ENCODE measurements at regions not wholly inside any gene's neighbourhood (a gene's known extent, or its start where the extent isn't known, plus 50 kb on each side); places are given as distances from the start of the nearest gene placed in this dataset.

DNA sequence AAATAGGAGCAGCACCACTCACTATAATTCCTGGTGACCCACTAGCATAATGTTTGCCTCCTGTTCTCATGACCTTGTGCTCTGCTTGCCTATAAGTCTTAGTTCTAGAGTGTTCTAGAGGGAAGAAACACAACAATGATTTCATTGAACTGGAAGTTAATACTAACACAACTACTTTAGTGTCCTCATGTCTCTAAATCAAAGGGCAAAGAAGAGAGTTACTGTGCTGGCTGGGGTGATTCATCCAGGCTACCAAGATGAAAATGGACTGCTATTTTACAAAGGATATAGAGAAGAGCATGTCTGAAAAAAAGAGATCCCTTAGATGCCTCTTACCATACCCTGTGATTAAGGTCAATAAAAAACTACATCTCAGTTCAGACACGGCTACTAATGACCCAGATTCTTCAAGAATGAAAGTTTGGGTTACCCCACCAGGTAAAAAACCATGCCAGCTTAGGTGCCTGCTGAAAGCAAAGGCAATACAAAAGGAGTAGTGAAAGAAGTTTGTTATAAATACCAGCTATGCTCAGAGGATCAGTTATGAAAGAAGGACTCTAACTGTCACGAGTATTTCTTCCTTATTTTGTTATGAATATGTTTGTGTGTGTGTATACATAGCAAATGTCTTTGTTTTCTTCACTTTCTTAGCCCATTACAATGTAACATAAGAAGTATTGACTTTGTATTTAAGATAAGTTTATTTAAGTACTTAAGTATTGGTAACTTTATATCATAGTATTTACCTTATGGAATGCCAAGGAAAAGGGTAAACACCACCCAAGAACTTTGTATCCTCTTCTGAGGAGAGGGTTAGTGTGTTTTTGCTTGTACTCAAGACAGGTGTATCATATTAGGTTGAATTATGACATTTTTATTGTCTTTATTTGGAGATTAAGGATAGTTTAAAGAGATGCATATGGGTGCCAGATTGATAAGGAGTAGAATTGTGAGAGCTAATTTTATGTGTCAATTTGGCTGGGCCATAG lies 314.1 kb upstream of the PTGER4 start:
- H3K9me3 ChIP-seq (ENCODE audit: low read length), result no peaks in the 10 kb centered on the region
- TF ChIP-seq, protein P1, sequence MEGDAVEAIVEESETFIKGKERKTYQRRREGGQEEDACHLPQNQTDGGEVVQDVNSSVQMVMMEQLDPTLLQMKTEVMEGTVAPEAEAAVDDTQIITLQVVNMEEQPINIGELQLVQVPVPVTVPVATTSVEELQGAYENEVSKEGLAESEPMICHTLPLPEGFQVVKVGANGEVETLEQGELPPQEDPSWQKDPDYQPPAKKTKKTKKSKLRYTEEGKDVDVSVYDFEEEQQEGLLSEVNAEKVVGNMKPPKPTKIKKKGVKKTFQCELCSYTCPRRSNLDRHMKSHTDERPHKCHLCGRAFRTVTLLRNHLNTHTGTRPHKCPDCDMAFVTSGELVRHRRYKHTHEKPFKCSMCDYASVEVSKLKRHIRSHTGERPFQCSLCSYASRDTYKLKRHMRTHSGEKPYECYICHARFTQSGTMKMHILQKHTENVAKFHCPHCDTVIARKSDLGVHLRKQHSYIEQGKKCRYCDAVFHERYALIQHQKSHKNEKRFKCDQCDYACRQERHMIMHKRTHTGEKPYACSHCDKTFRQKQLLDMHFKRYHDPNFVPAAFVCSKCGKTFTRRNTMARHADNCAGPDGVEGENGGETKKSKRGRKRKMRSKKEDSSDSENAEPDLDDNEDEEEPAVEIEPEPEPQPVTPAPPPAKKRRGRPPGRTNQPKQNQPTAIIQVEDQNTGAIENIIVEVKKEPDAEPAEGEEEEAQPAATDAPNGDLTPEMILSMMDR (IDR thresholded peaks at IDR 0.05; ENCODE audit: low read length), result no peak
- no peak for TF ChIP-seq EZH2 (IDR thresholded peaks at IDR 0.05; ENCODE audit: borderline replicate concordance, low read length)
- no peak overlapping the region for H2AFZ ChIP-seq (ENCODE audit: low read length)
- no peak overlapping the region for H3K27ac ChIP-seq (ENCODE audit: low read depth, low read length, poor library complexity, severe bottlenecking)
- H3K9me2 ChIP-seq (ENCODE audit: low read depth, low read length), result no peaks in the 10 kb centered on the region
- no peaks in the 10 kb centered on the region for H4K20me1 ChIP-seq (ENCODE audit: insufficient read depth, low read length)
- H3K4me3 ChIP-seq (ENCODE audit: low read depth, low read length, poor library complexity, severe bottlenecking), result no peak overlapping the region
- no peaks in the 10 kb centered on the region for H3K79me2 ChIP-seq (ENCODE audit: insufficient read depth, low read length)
- no peaks in the 10 kb centered on the region for H3F3A ChIP-seq (ENCODE audit: insufficient read depth, low read length)
- H3K9ac ChIP-seq (ENCODE audit: low read length), result no peak overlapping the region
- H3K4me2 ChIP-seq (ENCODE audit: low read length), result no peak overlapping the region
- H3K36me3 ChIP-seq (ENCODE audit: insufficient read depth, low read length), result no peaks in the 10 kb centered on the region
- H3K27me3 ChIP-seq (ENCODE audit: insufficient read depth, low read length), result no peaks in the 10 kb centered on the region
- H3K4me1 ChIP-seq (ENCODE audit: insufficient read depth, low read length, severe bottlenecking), result peaks cover 6% of the 10 kb centered on the region

DNA sequence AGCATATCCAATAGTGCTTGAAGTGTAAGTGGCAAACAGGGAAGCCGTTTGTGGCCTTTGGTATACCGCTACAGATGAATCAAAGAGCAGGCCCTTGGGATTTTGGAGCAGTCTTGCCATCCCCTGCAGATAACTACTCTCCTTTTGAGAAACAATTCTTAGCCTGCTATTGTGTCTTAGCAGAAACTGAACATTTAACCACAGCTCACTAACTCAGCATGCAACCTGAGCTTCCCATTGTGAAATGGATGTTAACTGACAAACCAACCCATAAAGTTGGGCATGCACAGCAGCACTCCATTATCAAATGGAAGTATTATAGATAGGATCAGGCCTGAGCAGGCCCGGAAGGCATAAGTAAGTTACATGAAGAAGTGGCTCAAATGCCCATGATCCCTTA lies 315.3 kb upstream of the PTGER4 start:
- H3K27me3 ChIP-seq (ENCODE audit: insufficient read depth, low read length), result no peaks in the 10 kb centered on the region
- H3K36me3 ChIP-seq (ENCODE audit: insufficient read depth, low read length), result no peaks in the 10 kb centered on the region
- H3K9ac ChIP-seq (ENCODE audit: low read length), result no peak overlapping the region
- H3K4me2 ChIP-seq (ENCODE audit: low read length), result no peak overlapping the region
- H3K9me2 ChIP-seq (ENCODE audit: low read depth, low read length), result no peaks in the 10 kb centered on the region
- peaks cover 6% of the 10 kb centered on the region for H3K4me1 ChIP-seq (ENCODE audit: insufficient read depth, low read length, severe bottlenecking)
- H4K20me1 ChIP-seq (ENCODE audit: insufficient read depth, low read length), result no peaks in the 10 kb centered on the region
- TF ChIP-seq EZH2 (IDR thresholded peaks at IDR 0.05; ENCODE audit: borderline replicate concordance, low read length), result no peak
- TF ChIP-seq, protein P1 (IDR thresholded peaks at IDR 0.05; ENCODE audit: low read length), result no peak
- no peak overlapping the region for H3K4me3 ChIP-seq (ENCODE audit: low read depth, low read length, poor library complexity, severe bottlenecking)
- H3K79me2 ChIP-seq (ENCODE audit: insufficient read depth, low read length), result no peaks in the 10 kb centered on the region
- H3F3A ChIP-seq (ENCODE audit: insufficient read depth, low read length), result no peaks in the 10 kb centered on the region
- no peaks in the 10 kb centered on the region for H3K9me3 ChIP-seq (ENCODE audit: low read length)
- no peak overlapping the region for H3K27ac ChIP-seq (ENCODE audit: low read depth, low read length, poor library complexity, severe bottlenecking)
- no peak overlapping the region for H2AFZ ChIP-seq (ENCODE audit: low read length)

DNA sequence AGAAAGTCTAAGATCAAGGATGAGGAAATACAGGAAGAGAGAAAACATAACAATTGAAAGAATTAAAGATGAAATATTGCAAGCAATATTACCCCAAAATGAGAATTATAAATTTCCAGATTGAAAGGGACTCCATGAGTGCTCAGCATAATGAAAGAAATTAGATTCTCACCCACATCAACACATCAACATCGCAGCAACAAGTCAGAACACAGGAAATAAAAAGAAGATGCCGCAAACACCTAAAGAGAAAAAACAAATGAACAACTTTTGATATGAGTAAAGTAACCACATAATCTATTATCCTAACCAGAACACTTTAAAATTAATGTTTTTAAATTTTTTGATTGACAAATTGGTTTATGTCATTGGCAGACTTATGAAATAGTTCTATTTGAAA lies 318.3 kb upstream of the PTGER4 start:
- no peaks in the 10 kb centered on the region for H3F3A ChIP-seq (ENCODE audit: insufficient read depth, low read length)
- no peaks in the 10 kb centered on the region for H3K4me1 ChIP-seq (ENCODE audit: insufficient read depth, low read length, severe bottlenecking)
- H3K9me3 ChIP-seq (ENCODE audit: low read length), result no peaks in the 10 kb centered on the region
- TF ChIP-seq, protein P1 (IDR thresholded peaks at IDR 0.05; ENCODE audit: low read length), result no peak
- TF ChIP-seq EZH2 (IDR thresholded peaks at IDR 0.05; ENCODE audit: borderline replicate concordance, low read length), result no peak
- no peak overlapping the region for H2AFZ ChIP-seq (ENCODE audit: low read length)
- H3K9ac ChIP-seq (ENCODE audit: low read length), result no peak overlapping the region
- H3K79me2 ChIP-seq (ENCODE audit: insufficient read depth, low read length), result no peaks in the 10 kb centered on the region
- no peaks in the 10 kb centered on the region for H3K9me2 ChIP-seq (ENCODE audit: low read depth, low read length)
- H3K4me3 ChIP-seq (ENCODE audit: low read depth, low read length, poor library complexity, severe bottlenecking), result no peak overlapping the region
- H3K36me3 ChIP-seq (ENCODE audit: insufficient read depth, low read length), result no peaks in the 10 kb centered on the region
- no peaks in the 10 kb centered on the region for H3K27me3 ChIP-seq (ENCODE audit: insufficient read depth, low read length)
- H3K4me2 ChIP-seq (ENCODE audit: low read length), result no peak overlapping the region
- H4K20me1 ChIP-seq (ENCODE audit: insufficient read depth, low read length), result no peaks in the 10 kb centered on the region
- H3K27ac ChIP-seq (ENCODE audit: low read depth, low read length, poor library complexity, severe bottlenecking), result no peak overlapping the region
